CD4-positive, alpha-beta T cell (primary cell): ENCODE measurements at regions not wholly inside any gene's neighbourhood (a gene's known extent, or its start where the extent isn't known, plus 50 kb on each side); places are given as distances from the start of the nearest gene placed in this dataset.

Source experiments
- ATAC-seq: fragments of 200-7000 bp; cut with Tn5 transposase; one replicate; pipeline ENCODE4 v1.10.0; 2022; ENCODE audit warnings: mild to moderate bottlenecking; ENCODE audit not compliant: poor library complexity
- CTCF ChIA-PET: fragments of 350-600 bp; sonication (Branson Sonifier 250); formaldehyde crosslinking; loops from one replicate; lab custom pipeline; 2021; ENCODE audit warnings: antibody characterized with exemption, inconsistent platforms; lab: Charles Lee
- POLR2A ChIA-PET: fragments of 350-600 bp; sonication (Branson Sonifier 250); formaldehyde crosslinking; loops from one replicate; lab custom pipeline; 2021; ENCODE audit warnings: antibody characterized with exemption, inconsistent platforms; lab: Charles Lee
- DNase-seq, 14 experiments: peaks; one replicate each; pipeline ENCODE4 v3.0.0-alpha.2; 2013 to 2020; ENCODE audit warnings: mixed read lengths in 2 of 14
- H3K27ac ChIP-seq, 2 donors: one replicate each; pipeline versions ENCODE4 v1.5.1 to v1.7.0; 2013; ENCODE audit warnings: low read length in 2 of 2, low read depth in 1 of 2, mild to moderate bottlenecking in 1 of 2
- H3K27me3 ChIP-seq, 2 experiments: 1 replicate in 1 of 2; 2 replicates in 1 of 2; pipeline versions ENCODE4 v1.6.1 to v1.7.0; 2013; ENCODE audit warnings: low read length in 2 of 2, control low read depth in 1 of 2, mild to moderate bottlenecking in 1 of 2, moderate library complexity in 1 of 2; ENCODE audit not compliant: insufficient read depth in 2 of 2, control insufficient read depth in 1 of 2
- H3K36me3 ChIP-seq: one replicate; pipeline ENCODE4 v1.6.1; 2013; ENCODE audit warnings: low read length, control low read depth; ENCODE audit not compliant: insufficient read depth
- H3K4me1 ChIP-seq: one replicate; pipeline ENCODE4 v1.6.1; 2013; ENCODE audit warnings: low read length, control low read depth; ENCODE audit not compliant: insufficient read depth
- H3K4me3 ChIP-seq: one replicate; pipeline ENCODE4 v1.5.1; 2013; ENCODE audit warnings: mild to moderate bottlenecking, low read length, moderate library complexity
- H3K9me3 ChIP-seq, 2 experiments: 1 replicate in 1 of 2; 2 replicates in 1 of 2; pipeline versions ENCODE4 v1.6.1 to v1.7.0; 2013; ENCODE audit warnings: low read length in 2 of 2, mild to moderate bottlenecking in 2 of 2, control low read depth in 1 of 2, moderate library complexity in 1 of 2; ENCODE audit not compliant: control insufficient read depth in 1 of 2, insufficient read depth in 1 of 2
- H3K27ac Mint-ChIP-seq: one replicate; pipeline ENCODE4 v1.8.0; 2020; ENCODE audit warnings: mixed read lengths
- H3K27me3 Mint-ChIP-seq: one replicate; pipeline ENCODE4 v1.8.0; 2021; ENCODE audit warnings: mixed read lengths
- H3K36me3 Mint-ChIP-seq: one replicate; pipeline ENCODE4 v1.8.0; 2021; ENCODE audit warnings: low read depth, mixed read lengths
- H3K4me1 Mint-ChIP-seq: one replicate; pipeline ENCODE4 v1.8.0; 2021; ENCODE audit warnings: low read depth, mixed read lengths
- H3K4me3 Mint-ChIP-seq: one replicate; pipeline ENCODE4 v1.8.0; 2020; ENCODE audit warnings: mild to moderate bottlenecking, mixed read lengths
- H3K9me3 Mint-ChIP-seq: one replicate; pipeline ENCODE4 v1.8.0; 2020; ENCODE audit warnings: mixed read lengths
- intact Hi-C, 2 experiments: fragments of 100-400 bp; cut with DNase I in 1 of 2; cut with micrococcal nuclease in 1 of 2; formaldehyde crosslinking; loops; one replicate each; pipeline versions ENCODE4 v1.15.1 to v1.9.0; 2023 to 2025; cut with DNase I, micrococcal nuclease
- TF ChIP-seq, protein P1 (sequence below): fragments of 200-600 bp; IDR thresholded peaks from one replicate; pipeline ENCODE4 v1.8.0; 2022; ENCODE audit warnings: antibody characterized with exemption, mild to moderate bottlenecking

DNA sequence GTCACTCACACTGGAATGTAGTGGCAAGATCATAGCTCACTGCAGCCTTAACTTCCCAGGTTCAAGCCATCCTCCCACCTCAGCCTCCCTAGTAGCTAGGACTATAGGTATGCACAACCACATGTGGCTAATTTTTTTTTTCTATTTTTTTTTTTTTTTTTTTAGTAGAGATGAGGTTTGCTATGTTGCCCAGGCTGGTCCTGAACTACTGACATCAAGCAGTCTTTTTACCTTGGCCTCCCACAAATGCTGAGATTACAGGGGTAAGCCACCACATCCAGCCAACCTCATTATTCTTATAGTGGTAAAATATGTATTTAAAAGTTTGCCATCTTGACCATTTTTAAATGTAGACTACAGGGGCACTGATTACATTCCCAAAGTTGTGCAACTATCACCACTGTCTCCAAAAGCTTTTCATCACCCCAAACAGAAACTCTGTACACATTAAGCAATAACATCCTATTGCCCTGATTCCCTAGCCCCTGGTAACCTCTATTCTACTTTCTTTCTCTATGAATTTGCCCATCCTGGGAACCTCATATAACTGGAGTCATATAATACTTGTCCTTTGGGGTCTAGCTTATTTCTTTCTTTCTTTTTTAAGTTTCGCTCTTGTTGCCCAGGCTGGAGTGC is 268.0 kb upstream of the JARID2 start:
- no peaks in the 10 kb centered on the region for H3K9me3 ChIP-seq
- no peak for DNase-seq
- no peaks in the 10 kb centered on the region for H3K27me3 ChIP-seq
- Mint-ChIP-seq H3K4me1 (no peaks in the 10 kb centered on the region), H3K36me3 (no peaks in the 10 kb centered on the region), H3K9me3 (no peaks in the 10 kb centered on the region), H3K4me3 (no peak overlapping the region), H3K27me3 (no peaks in the 10 kb centered on the region), H3K27ac (no peak overlapping the region)
- TF ChIP-seq, protein P1, sequence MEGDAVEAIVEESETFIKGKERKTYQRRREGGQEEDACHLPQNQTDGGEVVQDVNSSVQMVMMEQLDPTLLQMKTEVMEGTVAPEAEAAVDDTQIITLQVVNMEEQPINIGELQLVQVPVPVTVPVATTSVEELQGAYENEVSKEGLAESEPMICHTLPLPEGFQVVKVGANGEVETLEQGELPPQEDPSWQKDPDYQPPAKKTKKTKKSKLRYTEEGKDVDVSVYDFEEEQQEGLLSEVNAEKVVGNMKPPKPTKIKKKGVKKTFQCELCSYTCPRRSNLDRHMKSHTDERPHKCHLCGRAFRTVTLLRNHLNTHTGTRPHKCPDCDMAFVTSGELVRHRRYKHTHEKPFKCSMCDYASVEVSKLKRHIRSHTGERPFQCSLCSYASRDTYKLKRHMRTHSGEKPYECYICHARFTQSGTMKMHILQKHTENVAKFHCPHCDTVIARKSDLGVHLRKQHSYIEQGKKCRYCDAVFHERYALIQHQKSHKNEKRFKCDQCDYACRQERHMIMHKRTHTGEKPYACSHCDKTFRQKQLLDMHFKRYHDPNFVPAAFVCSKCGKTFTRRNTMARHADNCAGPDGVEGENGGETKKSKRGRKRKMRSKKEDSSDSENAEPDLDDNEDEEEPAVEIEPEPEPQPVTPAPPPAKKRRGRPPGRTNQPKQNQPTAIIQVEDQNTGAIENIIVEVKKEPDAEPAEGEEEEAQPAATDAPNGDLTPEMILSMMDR = no peak
- no peak overlapping the region for H3K4me3 ChIP-seq
- no peak for ATAC-seq
- ChIA-PET CTCF (no interaction called here), POLR2A (interaction anchor here (1.2 kb wide), 1 partner anchor 13 kb away, joined by 5 read pairs; no protein-coding TSS in a partner anchor)
- no peaks in the 10 kb centered on the region for H3K36me3 ChIP-seq
- H3K4me1 ChIP-seq = no peaks in the 10 kb centered on the region
- intact Hi-C loops = no loop called here
- no peak overlapping the region for H3K27ac ChIP-seq

DNA sequence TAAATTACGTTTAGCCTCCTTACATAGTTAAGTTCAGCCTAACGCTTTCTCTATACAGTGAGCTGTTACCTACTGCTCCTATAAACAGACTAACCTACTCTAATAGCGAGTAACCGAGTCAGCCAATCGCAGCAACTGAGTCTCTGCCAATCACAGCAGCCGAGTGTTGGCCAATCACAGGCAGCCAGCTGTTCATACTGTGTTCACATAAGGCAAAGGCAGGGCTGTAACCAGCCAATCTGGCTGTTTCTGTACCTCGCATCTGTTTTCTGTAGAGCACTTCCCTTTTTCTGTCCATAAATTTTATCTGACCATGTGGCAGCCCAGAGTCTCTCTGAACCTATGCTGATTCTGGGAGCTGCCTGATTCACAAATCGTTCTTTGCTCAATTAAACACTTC is 263.9 kb upstream of the JARID2 start:
- H3K4me1 Mint-ChIP-seq = no peaks in the 10 kb centered on the region
- no peak for ATAC-seq

DNA sequence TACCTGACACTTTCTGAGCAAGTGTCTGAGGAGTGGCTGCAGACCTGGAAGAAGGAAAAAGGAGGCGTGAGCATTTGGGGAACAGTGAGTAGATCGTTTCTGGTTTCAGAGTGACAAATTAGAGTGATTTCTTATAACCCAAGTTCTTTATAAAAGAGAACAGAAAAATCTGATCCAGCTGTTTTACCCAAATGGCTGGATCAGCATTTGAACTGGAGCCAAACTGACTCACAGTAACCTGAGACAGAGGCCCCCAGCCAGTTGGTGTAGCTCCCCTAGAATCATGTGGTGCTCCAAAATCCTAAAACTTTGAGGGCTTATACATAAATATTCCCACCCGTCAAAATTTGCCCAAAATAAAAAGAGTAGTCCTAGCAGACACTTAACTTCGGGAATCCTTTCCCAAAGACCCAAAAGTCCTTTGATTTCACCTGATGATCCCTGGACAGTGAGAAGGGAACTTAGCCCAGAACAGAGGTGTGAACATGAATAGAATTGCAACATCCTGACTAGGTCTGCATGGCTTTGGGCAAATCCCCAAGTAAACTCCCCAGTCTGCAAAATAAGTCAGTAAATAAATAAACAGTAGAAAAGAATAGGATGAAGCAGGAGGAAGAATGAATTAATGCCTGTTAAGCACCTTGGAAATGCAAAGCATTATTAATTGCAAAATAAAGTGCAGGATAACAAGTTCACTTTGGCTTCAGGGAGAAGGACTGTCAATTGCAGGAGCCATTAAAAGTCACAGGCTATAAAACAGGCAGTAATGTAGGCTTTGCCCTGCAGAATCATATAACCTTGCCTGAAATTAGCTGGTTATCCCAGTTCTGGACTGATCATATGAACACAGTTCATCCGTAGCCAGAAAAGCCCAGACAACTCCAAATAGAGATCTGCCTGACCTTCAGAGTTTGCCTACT is 262.0 kb upstream of the JARID2 start:
- Mint-ChIP-seq H3K27me3 (no peaks in the 10 kb centered on the region), H3K9me3 (no peaks in the 10 kb centered on the region), H3K27ac (no peak overlapping the region), H3K4me3 (no peak overlapping the region), H3K4me1 (no peaks in the 10 kb centered on the region), H3K36me3 (no peaks in the 10 kb centered on the region)
- Histone ChIP-seq H3K4me1 (no peaks in the 10 kb centered on the region), H3K9me3 (no peaks in the 10 kb centered on the region), H3K36me3 (no peaks in the 10 kb centered on the region), H3K27ac (no peak overlapping the region), H3K4me3 (no peak overlapping the region), H3K27me3 (no peaks in the 10 kb centered on the region)
- DNase-seq (no peak), ATAC-seq (no peak)
- TF ChIP-seq, protein P1 = no peak
- intact Hi-C loops = no loop called here
- CTCF ChIA-PET = interaction anchor here (0.6 kb wide), 1 partner anchor 1654 kb away, joined by 5 read pairs; no protein-coding TSS in a partner anchor
- POLR2A ChIA-PET = no interaction called here

More for the DNA sequence above, 263.9 kb upstream of the JARID2 start:
- Histone ChIP-seq H3K36me3 (no peaks in the 10 kb centered on the region), H3K9me3 (no peaks in the 10 kb centered on the region), H3K4me3 (no peak overlapping the region), H3K27ac (no peak overlapping the region), H3K4me1 (no peaks in the 10 kb centered on the region), H3K27me3 (no peaks in the 10 kb centered on the region)
- TF ChIP-seq, protein P1 = no peak
- POLR2A ChIA-PET = no interaction called here
- H3K36me3 Mint-ChIP-seq = no peaks in the 10 kb centered on the region
- H3K27ac Mint-ChIP-seq = no peak overlapping the region
- CTCF ChIA-PET = no interaction called here
- no peaks in the 10 kb centered on the region for H3K9me3 Mint-ChIP-seq
- H3K27me3 Mint-ChIP-seq = no peaks in the 10 kb centered on the region
- peak in 2 of 14 experiments; percentile 12 to 27 for DNase-seq
- no peak overlapping the region for H3K4me3 Mint-ChIP-seq
- intact Hi-C loops = no loop called here
